ENCODE measurements at regions not wholly inside any gene's neighbourhood (a gene's known extent, or its start where the extent isn't known, plus 50 kb on each side); places are given as distances from the start of the nearest gene placed in this dataset.

GRCh38 chr5:133890314-133890713, 78.1 kb downstream of the C5orf15 start:
- no peak overlapping the region for H3K4me3 ChIP-seq (ENCODE audit: low read length)
- DNase-seq (ENCODE audit: low read depth) = no peak
- TF ChIP-seq CTCF (conservative IDR thresholded peaks at IDR 0.05; ENCODE audit: low read depth, low read length) = no peak

DNA sequence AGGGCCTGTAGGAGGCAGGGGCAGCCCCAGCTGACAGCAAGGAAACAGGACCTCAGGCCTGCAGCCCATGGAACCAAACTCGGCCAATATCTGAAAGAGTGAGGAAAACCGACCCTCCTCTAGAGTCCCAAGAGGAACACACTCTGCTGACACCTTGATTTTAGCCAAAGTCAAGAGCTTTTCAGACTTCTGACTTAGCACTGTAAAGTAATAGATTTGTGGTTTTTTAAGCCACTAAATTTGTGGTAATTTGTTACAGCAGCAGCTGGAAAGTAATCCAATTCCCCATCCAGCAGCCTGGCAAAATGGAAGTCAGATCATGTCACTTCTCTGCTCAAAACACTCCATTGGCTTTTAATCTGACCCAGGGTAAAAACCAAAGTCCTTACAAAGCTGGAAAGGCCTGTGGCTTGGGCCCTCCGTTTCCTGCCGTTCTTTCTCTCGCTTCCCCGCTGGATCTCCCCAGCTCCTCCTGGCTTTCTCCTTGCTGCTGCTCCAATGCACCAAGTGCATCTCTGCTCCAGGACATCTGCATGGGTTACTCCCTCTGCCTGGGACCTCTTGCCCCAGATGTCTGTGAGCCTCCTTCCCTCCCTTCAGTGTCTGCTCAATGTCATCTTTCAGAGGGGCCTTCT, 79.0 kb downstream of the C5orf15 start:
- no peak for TF ChIP-seq CTCF (conservative IDR thresholded peaks at IDR 0.05; ENCODE audit: low read depth, low read length)

DNA sequence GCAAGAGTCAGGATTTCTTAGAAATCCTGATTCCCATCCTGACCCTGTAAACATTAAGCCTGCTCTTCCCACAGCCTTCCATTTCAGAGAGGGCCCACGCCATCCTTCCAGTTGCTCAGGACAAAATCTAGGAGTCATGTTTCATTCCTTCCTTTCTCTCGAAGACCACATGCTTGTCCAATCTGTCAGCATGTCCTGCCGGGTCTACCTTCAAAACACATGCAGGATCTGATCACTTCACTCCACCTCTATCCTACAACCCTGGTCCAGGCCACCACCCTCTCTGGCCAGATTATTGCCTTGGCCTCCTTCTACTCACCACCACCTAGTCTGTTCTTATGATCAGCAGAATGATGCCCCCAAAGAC, 79.8 kb downstream of the C5orf15 start:
- DNase-seq (ENCODE audit: low read depth) = no peak
- no peak for TF ChIP-seq CTCF (conservative IDR thresholded peaks at IDR 0.05; ENCODE audit: low read depth, low read length)
- no peak overlapping the region for H3K4me3 ChIP-seq (ENCODE audit: low read length)

More for the DNA sequence above, 79.0 kb downstream of the C5orf15 start:
- no peak for DNase-seq (ENCODE audit: low read depth)
- H3K4me3 ChIP-seq (ENCODE audit: low read length) = no peak overlapping the region

GRCh38 chr5:133885566-133885965, 82.9 kb downstream of the C5orf15 start:
- H3K4me3 ChIP-seq (ENCODE audit: low read length) = no peak overlapping the region
- no peak for DNase-seq (ENCODE audit: low read depth)
- TF ChIP-seq CTCF (conservative IDR thresholded peaks at IDR 0.05; ENCODE audit: low read depth, low read length) = no peak

- TF ChIP-seq CTCF (conservative IDR thresholded peaks at IDR 0.05; ENCODE audit: low read depth, low read length) = no peak
- no peak overlapping the region for H3K4me3 ChIP-seq (ENCODE audit: low read length)
These were observed 83.7 kb downstream of the C5orf15 start for GRCh38 chr5:133884569-133885311.

DNA sequence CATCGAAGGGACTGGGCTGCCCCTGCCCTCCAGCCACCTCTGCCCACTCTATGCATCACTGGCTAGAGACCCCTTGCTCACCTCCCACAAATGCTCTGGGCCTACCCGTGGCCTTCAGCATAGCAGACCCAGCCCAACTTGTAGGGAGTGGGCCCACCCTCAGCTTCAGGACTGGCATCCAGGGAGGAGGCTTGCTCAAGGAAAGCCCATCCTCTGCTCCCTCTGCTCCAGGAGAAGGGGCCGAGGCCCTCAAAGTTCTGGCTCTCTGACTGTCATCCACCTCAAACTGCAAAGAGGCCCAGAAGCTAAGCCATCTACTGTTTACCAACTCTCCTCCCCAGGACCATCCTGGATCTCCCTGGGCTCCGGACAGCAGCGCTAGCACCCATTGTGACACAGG, 84.5 kb downstream of the C5orf15 start:
- H3K4me3 ChIP-seq (ENCODE audit: low read length) = no peak overlapping the region
- no peak for TF ChIP-seq CTCF (conservative IDR thresholded peaks at IDR 0.05; ENCODE audit: low read depth, low read length)
- DNase-seq (ENCODE audit: low read depth) = no peak

More at GRCh38 chr5:133884569-133885311, 83.7 kb downstream of the C5orf15 start:
- DNase-seq (ENCODE audit: low read depth) = no peak

GRCh38 chr5:133882846-133883245, 85.6 kb downstream of the C5orf15 start:
- no peak for TF ChIP-seq CTCF (conservative IDR thresholded peaks at IDR 0.05; ENCODE audit: low read depth, low read length)
- H3K4me3 ChIP-seq (ENCODE audit: low read length) = no peak overlapping the region

More at GRCh38 chr5:133882846-133883245, 85.6 kb downstream of the C5orf15 start:
- DNase-seq (ENCODE audit: low read depth) = no peak
